CD4-positive, alpha-beta T cell treated with Interferon alpha-2 for 1 hour (primary cell): ENCODE measurements at regions not wholly inside any gene's neighbourhood (a gene's known extent, or its start where the extent isn't known, plus 50 kb on each side); places are given as distances from the start of the nearest gene placed in this dataset.

ENCODE experiments used
- DNase-seq, 2 donors: peaks; one replicate each; pipeline ENCODE4 v3.0.0-alpha.2; 2020 to 2022

DNA sequence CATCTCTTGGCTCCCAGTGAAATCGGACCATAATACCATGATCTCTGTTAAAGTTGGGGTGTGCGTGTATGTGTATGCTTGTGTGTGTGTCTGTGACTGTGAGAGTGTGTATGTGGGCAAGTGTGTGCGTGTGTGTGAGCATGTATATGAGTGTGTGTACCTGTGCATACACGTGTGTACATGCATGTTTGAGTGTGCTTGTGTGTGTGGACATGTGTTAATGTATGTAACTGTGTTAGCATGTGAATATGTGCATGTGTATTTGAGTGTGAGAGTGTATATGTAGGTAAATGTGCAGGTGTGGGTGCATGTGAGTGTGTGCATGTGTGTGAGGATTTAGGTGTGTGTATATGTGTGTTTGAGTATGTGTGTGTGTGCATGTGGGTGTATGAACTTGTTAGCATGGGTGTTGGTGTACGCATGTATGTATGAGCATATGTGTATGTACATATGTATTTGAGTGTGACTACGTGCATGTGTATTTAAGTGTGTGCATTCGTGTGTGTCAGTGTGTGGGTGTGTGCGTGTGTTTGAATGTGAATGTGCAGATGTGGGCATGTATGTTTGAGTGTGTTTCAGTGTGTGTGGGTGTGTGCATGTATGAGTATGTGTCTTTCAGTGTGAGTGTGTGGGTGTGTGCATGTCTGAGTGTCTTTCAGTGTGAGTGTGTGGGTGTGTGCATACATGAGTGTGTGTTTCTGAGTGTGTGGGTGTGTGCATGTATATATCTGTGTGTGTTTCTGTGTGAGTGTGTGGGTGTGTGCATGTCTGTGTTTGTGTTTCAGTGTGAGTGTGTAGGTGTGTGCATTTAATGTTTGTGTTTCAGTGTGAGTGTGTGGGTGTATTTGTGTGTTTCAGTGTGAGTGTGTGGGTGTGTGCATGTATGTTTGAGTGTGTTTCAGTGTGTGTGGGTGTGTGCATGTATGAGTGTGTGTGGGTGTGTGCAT is 183.2 kb downstream of the SOX9 start:
- DNase-seq, result no peak

DNA sequence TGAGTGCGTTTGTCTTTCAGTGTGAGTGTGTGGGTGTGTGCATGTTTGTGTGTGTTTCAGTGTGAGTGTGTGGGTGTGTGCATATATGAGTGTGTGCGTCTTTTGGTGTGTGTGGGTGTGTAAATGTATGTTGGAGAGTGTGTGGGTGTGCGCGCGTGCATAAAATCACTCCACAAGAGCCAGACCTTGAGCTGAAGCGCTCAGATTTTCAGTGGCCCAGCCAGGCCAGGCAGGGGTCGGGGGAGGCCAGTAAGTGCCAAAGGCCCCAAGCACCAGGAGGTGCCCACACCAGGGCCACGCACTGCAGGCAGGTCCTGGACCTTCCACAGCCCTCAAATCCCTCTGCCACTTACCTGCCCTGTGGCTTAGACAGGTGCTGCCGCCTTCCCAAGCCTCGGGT is 184.0 kb downstream of the SOX9 start:
- DNase-seq, result no peak

DNA sequence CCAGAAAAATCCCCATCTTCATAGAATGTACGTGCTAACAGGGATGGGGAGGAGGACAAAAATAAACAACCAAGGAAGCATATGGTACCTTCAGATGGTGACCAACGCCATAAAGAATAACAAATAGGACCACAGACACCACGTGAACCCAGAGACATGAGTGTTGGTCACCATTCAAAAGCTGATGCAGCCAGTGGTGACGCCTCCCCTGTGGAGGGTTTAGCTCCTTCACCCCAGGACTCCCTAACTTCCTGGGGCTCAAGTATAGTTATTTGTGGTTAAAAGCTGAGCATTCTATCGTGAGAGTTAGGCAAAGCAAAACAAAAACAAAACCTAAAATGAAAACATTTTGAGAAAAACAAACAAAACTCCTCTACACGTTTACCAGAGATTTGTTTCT is 184.7 kb downstream of the SOX9 start:
- DNase-seq, result no peak

DNA sequence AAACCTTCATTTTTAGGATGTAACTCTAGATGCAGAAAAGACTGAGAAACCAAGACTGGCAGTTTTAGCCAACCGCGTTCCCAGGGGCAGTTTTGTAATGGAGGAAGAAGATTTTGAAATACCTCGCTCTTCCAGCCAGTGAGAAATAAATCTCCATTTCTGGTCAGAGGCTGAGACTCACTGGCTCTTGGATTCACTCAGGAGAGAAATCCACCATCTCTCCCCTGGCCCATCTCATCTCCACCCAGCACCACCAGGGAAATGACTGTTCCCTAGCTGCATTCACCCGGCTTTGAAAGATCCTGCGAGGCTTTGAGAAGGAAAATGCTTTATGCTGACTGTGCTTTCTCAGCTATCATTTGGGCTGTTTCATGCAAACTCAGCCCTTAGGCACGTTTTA is 185.2 kb downstream of the SOX9 start:
- no peak for DNase-seq

DNA sequence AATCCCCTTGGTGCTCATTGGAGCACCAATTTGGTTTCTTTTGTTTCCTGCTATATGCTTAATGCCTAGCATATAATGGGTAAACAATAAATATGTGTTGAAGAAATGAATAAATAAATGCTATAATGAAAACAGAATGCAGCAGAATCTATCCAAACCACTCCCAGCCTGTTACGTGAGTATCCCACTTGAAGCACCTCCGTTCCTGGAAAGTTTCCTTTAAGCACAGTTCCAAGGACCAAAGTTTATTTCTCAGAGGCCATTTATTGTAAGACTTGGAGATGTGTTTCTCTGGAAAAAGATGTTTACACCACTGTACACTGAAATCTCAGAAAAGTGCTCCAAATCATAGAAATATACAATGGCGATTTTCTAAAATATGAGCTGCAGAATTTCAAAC is 187.0 kb downstream of the SOX9 start:
- no peak for DNase-seq

DNA sequence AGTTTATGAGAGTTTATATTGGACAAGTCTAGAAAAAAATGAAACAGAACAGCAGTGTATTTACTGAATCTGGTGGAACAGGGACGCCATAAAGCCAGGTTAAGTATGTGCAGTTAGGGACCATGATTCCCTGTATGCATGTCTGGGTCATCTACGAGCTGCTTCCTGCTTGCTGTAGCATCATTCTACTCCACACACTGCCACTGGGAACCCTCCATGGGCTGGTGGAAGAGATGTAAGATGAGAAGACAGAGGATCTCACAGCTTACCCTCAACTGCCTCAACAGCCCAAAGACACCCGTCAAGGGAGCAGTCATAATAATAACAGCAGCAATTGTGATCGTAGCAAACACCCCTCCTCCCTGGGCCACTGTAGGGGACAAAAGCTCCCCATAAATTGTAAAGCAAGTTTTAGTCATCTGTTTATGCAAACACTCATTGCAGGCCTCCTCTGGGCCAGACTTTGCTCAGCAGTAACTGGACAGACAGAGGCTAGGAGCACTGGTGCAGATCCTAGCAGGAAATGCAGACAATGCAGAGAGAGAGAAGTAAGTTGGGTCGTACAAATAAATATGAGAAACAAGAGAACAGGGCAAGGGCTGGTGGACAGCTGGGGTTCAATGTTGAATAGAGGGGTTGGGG is 188.0 kb downstream of the SOX9 start:
- DNase-seq, result no peak

DNA sequence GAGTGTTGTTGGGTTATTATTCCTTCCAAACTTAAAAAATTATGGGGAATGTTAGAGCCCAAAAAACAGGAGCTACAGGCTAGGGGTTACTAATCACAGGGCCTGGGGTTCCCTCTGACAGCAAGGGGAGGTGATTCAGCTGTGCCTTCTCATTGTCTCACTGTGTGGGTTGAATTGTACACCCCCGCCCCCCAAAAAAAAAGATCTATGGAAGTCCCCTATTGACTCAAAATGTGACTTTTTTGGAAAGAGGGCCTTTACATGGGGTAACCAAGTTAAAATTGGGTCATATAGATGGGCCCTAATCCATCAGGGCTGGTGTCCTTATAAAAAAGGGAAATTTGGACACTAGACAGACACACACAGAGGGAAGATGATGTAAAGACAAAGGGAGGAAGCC is 190.2 kb downstream of the SOX9 start:
- DNase-seq, result no peak

DNA sequence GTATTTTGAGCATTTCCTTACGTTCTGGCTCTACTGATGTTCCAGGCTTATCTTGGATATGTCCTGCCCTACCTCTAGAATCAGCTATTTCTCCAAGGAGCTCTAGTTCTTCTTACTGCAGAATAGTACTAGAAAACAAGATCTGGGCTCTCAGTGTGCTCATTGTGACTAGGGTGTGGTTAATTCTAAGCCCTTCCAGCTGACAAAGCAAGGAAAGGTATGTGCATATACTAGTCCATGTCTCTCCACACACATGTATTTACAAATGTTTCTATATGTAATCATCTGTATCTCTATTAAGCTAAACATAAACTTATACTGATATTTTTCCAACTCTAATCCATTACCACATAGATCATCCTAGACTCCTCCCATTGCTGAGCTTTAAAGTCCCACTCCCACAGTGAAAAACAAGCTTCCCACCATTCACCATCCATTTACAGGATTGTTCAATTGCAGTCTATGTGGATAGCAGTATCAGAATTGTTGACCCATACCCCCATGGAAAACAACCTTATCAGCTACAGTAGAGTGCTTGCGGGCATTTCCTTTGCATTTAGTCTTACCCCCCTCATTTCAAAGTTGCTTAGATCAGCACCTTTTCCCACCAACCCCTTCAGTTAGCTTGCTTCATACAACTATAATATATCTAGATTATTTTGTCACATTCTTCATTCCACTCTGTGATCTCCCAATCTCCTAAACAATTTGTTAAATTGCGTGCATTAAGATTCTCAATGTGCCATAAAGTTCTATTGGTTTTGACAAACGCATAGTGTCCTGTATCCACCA is 194.5 kb downstream of the SOX9 start:
- no peak for DNase-seq

DNA sequence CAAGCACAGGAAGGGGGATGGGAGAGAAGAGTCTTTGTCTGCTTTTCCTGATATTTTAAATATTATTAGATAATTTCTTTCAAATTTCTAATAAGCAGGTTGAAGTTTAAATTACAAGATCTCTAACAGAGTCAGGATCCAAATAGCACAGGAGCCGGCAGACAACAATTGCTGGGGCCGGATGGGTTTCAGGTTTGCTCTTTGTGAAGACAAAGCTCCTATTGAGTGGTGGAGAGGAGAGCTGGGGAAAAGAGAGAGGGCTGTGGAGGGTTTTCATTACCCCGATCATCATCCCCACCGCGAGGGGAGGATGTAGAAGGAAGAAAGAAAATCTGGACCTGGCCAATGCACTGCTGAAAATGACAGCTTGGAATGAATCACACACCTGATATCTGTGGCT is 197.3 kb downstream of the SOX9 start:
- DNase-seq, result no peak

DNA sequence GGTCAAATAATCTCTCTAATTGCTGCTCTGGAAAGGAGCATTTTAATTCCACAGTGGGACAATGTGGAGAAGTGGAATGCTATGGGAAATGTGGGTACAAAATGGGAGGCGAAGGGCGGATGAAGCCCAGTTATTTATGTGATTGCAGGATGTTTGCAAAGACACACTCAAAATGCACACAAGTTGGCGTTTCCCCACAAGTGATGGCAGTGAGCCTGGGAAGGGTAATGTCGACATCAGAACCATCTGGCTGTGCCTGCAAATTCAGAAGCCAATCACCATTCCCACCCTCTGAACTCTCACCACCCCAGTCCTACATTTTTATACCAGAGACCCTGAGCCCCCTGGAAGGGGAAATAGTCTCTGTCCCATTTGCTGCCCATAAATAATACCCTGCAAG is 201.1 kb downstream of the SOX9 start:
- no peak for DNase-seq

DNA sequence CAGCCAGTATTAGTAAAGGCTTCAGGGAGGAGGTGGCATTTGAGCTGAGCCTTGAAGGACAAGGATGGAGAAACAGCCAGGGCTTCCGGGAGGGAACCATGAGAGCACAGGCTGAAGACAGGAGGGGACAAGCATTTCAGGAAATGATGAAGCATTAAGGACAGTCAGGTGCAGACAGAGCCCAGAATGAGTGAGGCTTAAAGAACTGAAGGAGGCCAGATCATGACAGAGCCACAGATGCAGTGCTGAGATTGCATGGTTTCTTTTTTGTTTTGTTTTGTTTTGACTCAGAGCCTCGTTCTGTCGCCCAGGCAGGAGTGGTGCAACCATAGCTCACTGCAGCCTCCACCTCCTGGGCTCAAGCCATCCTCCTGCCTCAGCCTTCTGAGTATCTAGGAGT is 211.5 kb downstream of the SOX9 start:
- DNase-seq, result no peak

DNA sequence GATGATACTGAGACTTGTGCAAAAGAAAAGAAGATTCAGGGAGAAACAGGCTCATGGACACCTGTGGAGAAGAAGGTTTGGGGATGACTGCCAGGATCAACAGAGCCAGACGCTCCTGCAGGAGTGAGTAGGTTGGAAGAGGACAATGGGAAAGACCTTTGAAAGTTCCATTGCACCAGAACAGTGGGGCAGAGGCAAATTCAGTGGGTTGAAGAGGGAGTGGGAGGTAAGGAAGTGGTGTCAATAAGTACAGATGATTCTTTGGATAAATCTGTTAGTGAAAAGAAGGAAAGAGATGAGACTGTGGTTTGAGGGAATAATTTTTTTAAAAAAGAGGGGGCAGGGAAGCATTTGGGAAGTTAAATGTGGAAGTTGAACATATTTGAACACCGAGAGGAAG is 212.8 kb downstream of the SOX9 start:
- DNase-seq, result no peak

DNA sequence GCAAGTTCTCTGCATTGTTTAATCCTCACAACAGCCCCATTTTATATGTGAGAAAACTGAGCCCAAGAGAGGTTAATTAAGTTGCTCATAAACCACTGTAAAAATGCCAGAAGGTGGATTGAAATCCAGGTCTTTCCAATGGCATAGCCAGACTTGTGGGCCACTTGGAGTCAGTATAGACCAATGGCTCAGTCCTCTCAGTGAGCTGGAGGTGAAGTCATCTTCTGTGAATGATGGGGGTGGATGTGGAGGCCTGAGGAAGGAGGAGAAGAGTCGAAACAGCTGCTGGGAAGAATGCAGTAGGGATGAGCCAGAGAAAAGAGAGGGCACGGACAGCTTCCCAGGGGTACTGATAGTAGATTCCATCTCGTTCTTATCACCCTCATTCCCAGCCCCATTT is 213.4 kb downstream of the SOX9 start:
- no peak for DNase-seq

DNA sequence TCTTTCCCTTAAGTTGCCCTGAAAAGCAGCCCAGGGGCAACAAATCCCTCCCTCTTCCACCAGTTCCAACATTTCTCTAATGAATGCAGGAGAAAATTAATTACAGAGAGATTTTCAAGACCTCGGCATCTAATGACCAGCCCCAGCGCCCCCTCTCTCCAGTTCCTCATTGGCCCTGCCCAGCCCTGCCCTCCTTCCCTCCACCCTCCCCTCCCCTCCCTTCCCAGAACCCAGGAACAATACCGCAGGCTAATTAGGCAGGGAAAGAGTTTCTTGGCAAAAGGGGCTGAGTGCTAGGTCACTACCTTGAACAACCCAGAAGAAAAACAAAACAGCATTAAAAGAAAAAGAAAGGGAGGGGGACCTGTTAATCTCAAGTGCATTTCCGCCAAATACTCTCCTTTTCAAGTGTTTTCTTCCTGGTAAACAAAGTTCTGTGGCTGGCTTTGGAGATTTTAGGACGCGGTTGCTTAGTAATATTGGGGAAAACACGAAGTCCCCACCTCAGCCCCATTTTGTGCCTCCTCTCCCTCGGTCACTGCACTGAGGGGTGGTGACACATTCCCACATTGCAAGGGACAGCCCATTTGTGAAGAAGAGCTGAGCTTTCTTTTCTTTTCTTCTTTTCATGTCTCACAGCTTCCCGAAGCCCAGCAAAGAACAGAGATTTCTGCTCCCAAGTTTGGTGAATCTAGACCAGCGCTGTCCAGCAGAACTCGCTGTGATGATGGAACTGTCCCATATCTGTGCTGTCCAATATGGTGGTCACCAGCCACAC is 215.4 kb downstream of the SOX9 start:
- no peak for DNase-seq

DNA sequence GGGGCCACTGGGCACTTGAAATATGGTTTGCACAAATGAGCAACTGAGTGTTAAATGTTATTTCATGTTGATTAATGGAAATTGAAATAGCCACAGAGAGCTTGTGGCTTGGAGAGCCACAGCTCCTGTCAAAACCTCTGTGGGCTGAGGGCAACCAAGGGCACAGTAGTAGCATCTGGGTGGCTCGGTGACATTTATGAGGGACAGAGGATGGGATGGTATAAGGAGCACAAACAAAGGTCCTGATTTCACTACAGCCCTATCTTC is 215.9 kb downstream of the SOX9 start:
- DNase-seq, result no peak

DNA sequence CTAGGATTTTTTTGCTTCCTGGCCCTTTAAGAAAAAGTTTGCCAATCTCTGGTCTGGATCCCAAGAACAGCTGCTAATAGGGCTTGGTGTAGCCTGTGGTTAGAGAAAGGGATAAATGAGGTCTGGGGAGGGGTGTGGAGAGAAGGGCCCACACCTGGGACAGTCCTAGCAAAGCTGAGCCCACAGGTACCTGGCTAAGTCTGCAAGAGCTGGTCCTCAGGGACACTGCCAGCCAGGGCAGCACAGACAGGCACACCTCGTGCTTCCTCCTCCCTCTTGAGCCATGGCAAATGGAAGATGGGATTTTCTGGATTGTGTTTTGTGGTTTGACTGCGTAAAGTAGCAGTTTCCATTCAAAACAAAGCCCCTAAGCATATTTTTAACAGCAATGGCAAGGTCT is 217.5 kb downstream of the SOX9 start:
- DNase-seq, result no peak

DNA sequence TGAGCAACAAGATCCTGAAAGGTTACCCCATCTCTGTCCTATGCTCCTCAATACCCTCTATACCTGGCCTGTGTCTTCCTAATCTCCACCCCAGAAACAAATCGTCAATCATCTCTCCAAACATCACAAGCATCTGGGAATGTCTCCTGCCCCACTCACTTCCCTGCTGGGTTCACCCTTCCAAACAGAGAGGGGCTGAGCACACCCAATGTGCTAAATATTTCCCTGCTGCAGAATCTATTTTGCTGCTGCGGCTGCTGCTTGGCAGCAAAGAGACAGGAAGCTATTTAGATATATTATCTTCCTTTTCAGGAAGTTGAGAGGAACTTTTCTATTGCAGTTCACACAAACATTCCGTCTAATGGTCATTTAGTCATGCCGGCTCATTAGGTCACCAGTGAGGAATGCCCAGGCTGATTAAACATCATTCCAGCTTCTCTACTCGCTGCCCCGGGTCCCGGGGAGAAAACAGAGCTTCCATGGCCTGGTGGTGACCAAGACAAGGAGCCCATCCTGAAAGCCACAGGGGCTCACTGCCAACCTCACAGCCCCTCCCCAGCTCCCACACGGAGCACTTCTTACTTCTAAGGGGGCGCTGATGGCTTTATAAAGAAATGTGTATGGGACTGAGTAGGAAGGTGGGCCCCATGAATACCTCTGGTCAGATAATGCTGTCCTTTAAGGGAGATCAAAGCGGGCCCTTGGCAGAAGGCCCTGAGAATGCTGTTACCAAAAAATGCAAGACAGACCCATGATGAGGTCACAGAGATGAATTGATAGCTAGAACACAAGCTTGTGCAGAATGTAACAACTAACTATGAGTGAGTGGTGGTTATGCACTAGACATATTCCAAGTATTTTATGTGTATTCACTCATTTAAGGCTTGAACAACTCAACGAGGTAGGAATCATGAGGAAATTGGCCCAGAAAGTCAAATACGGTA is 218.3 kb downstream of the SOX9 start:
- no peak for DNase-seq

DNA sequence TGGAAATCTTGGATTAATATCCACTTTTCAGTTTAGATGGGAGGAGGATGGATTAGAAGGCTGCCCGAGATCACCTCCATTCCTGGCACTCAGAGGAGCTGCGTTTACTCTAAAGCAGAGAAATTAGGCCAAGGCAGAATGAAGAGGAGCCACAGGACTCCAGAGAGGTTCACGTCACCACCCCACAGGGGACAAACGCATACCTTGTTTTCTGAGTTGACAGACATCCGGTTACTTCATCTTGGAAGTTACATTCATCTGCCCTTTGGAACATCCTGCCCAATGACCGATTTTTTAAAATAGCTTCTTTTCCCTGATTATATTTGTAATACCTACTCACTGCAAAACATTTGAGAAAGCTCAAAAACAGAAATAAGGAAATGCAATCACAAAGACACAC is 220.0 kb downstream of the SOX9 start:
- DNase-seq, result no peak

DNA sequence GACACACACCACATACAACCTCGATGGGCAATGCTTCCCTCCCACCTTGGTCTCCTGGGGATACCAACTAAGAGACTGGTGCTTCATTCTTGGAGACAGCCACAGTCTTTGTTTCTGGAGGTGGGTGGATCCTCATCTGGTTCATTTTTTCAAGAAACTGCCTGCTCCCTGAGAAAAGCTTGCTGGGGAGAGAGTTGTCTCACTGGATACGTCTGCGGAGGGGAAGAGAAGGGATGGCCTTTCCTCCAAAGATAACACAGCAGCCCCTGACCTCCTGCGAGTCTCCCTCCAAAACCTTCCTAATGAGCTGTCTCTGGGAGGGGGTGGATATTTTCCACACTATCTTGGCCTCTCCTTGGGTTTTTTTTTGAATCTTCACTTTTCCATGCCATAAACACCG is 221.2 kb downstream of the SOX9 start:
- DNase-seq, result no peak

DNA sequence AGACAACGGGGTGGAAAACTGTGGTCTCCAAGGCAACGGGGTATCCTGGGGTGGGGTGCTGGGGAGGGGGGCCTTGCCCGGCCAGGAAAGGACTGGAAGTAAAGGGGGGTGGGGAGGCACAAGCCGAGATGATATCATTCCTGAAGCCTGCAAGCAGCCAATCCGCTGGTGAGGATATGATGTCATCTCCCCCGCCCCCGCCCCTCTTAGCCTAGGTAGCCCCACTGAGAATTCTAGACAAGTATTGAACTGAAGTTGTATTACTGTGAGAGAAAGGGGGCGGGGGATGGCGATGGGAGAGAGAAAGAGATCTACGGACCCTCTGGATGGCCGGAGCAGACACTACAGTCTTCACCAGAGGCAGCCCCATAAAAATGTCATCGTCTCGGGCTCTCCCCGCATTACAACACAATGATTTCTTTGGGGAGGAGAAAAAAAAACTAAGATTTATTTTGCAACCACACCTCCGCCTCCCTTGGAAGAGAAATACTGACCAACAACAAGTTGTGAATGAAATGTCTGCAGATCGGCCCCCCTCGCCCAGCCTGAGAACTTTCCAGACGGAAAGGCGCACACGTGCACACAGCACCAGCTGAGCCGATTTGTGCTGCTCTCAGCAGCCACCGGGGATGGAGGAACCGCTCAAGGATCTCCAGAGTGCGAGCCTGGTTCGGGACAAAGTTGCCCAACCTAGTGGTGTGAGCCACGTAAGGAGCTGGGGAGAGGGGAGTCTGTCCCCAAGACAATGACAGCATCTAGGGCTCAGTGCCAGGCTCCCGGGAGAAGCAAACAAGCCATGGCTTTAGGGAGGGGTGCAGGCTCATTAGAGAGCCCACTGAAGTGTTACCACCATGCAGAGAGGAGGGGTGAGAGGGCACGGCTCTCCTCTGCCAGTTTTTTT is 222.1 kb downstream of the SOX9 start:
- DNase-seq, result no peak

DNA sequence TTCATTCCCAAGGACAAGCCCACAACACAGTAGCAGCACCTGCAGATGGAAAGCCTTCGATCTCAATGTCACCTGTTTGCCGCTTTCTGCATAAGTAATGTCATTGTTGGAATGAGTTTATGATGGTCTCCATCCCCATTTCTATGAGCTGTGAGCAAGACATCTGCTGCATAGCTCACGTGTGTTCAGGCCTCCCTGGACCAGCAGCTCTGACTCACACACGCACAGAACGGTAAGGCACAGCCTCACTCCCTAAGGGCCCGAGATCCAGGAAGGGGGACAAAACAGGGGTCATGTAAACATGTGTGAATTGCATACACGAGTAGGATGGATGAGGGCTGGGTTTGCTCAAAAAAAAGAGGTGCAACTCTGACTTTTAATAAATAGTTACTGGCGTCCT is 223.1 kb downstream of the SOX9 start:
- DNase-seq, result no peak
